ENCODE measurements at regions not wholly inside any gene's neighbourhood (a gene's known extent, or its start where the extent isn't known, plus 50 kb on each side); places are given as distances from the start of the nearest gene placed in this dataset.

GRCh38 chr14:66076176-66076575 lies 410.0 kb upstream of the CCDC196 start:
- DNase-seq, result no peak

GRCh38 chr14:66078006-66078405 lies 408.2 kb upstream of the CCDC196 start:
- no peak for DNase-seq

DNA sequence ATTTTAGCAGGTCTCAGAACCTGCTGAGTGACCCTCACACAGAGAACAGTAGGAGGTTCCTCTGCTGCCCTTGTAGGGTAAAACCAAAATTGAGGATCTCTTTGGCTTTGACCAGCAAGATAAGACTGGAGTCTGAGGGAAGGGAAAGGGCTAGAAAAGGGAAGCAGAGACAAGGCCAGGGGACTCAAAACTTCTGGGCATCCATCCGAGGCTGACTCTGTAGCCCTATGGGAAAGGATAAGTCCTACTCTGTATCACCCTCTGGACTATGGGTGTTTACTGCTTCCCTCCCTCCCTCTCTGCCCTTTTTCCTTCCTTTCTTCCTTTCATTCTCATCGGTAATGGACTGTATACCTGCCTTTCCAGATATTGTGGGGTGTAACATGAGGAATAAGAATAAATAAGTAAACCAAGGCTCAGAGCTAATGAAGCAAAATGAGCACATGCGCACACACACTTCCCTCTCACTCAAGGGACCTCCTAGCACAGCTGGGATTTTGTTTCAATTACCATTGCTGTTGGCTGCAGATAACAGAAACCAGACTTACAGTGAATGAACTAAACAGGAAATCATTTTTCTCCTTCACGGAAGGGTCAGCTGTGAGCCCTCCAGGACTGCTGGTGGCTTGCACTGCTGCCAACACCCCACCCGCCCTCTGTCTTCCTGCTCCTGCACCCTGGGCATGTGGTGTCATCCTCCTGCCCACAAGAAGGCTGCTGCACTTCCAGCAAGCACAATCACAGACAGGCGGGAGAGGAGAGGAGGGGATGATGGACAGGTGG lies 404.4 kb upstream of the CCDC196 start:
- peak; percentile 21 for DNase-seq

GRCh38 chr14:66085224-66085623 lies 400.9 kb upstream of the CCDC196 start:
- peak; percentile 60 for DNase-seq

- DNase-seq, result peak; percentile 43
Measured at GRCh38 chr14:66085665-66086064, 400.5 kb upstream of the CCDC196 start.

- DNase-seq, result peak; percentile 72
Measured at GRCh38 chr14:66087231-66087630, 398.9 kb upstream of the CCDC196 start.

- DNase-seq, result no peak
Measured at GRCh38 chr14:66088656-66089055, 397.5 kb upstream of the CCDC196 start.

- no peak for DNase-seq
Measured at GRCh38 chr14:66092206-66092605, 394.0 kb upstream of the CCDC196 start.

DNA sequence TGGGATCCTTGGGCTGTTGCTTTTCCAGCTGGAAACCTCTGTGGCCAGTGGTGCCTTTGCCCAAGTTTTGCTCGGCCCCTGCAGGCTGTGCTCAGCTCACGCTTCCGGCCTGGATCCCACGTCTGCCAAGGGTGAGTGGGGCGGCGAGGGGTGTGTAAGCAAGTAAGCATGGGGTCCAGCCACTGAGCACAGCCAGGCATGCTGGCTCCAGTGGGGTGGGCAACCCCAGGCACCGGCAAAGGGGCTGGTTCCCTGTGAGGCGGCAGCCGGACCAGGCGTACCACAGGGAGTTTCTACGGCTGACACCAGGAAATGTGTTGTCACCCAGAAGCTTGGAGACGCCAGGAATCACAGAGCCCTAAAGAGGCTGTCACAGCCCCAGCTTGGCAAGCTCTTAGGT lies 393.4 kb upstream of the CCDC196 start:
- DNase-seq, result no peak

- DNase-seq, result no peak
Measured at GRCh38 chr14:66094001-66094727, 392.0 kb upstream of the CCDC196 start.

DNA sequence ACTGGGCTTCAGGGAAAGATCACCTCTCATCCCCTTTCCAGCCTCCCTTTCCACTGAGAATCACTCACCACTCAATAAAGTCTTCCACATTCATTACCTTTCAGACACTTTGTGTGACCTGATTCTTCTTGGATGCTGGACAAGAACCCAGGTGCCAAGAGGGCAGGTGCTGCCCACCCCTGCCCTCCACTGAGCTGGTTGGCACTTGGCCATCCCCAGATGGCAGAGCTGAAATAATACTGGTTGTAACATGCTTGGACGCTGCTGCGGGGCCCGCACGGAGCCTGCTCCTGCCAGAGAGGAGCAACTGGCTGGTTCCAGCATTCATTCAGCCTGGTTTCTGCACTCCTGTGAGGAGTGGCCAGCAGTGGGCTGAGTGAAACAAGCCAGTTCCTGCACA lies 386.7 kb upstream of the CCDC196 start:
- DNase-seq, result no peak

- DNase-seq, result no peak
Measured at GRCh38 chr14:66099931-66100330, 386.2 kb upstream of the CCDC196 start.

DNA sequence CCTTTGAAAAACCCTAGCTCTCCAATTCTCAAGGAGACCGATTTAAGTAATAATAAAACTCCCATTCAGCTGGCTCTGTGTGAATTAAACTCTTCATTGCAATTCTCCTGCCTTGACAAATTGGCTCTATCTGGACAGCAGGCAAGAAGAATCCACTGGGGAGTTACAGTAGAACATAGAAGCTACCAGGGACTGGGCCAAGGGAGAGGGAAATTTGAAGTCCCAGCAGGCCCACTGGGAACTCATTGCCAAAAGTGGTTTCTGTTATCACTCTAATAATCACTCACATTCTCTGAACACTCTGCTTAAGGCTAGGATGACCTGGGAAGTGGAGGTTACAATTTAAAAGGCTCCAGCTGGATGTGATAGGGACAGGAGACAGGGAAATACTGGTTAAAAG lies 384.5 kb upstream of the CCDC196 start:
- DNase-seq, result no peak

GRCh38 chr14:66104486-66104885 lies 381.7 kb upstream of the CCDC196 start:
- no peak for DNase-seq

DNA sequence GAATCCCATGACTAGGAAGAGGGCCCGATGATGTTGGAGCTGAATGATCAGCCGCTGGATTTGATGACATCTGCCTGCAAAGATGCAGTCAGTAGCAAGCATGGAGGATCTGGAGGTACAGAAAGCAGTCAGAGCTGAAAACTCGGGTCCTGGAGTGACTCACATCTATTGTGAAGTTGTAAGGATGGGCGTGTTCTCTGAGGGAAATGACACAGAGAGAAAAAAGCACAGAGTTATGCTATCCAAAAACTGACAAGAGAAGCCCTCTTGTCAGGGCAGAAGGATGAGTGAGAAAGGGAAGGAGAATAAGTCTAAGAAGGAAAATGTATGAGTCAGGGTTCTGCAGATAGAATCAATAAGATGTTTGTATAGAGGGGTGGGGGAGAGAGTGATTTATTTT lies 380.4 kb upstream of the CCDC196 start:
- DNase-seq, result no peak

DNA sequence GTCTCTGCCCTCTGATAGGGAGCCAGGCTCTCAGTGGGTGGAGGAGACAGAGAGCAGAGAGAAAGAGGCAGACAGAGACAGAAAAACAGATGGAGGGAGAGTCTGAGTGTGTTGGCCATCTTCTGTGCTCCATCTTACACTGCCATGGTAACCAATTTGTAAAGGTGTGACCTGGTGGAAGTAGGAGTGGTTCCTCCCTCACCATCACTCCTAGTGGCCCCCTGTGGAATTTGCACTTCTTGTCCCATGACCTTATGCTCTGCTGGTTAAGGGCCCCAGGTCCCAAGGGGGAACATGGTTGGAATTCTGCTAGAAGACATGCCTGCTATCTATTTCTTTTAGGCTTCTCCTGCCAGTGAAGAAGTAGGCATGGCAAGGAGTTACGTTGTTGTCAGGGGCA lies 376.7 kb upstream of the CCDC196 start:
- DNase-seq, result no peak

GRCh38 chr14:66111891-66112290 lies 374.3 kb upstream of the CCDC196 start:
- no peak for DNase-seq

- no peak for DNase-seq
Measured at GRCh38 chr14:66114071-66114470, 372.1 kb upstream of the CCDC196 start.

- DNase-seq, result no peak
Measured at GRCh38 chr14:66115740-66116502, 370.2 kb upstream of the CCDC196 start.

- DNase-seq, result no peak
Measured at GRCh38 chr14:66116732-66117131, 369.4 kb upstream of the CCDC196 start.

- no peak for DNase-seq
Measured at GRCh38 chr14:66117600-66117999, 368.6 kb upstream of the CCDC196 start.

- DNase-seq, result no peak
Measured at GRCh38 chr14:66119606-66120231, 366.5 kb upstream of the CCDC196 start.

- DNase-seq, result no peak
Measured at GRCh38 chr14:66120402-66120801, 365.8 kb upstream of the CCDC196 start.
